GM12878 (cell line): ENCODE measurements at regions not wholly inside any gene's neighbourhood (a gene's known extent, or its start where the extent isn't known, plus 50 kb on each side); places are given as distances from the start of the nearest gene placed in this dataset.

Experiments used
- ATAC-seq: fragments of 200-7000 bp; cut with Tn5 transposase; 3 replicates; pipeline ENCODE4 v1.9.1; 2020; ENCODE audit warnings: mild to moderate bottlenecking, moderate library complexity
- BruUV-seq: library from RNA; stranded (reverse); fragments of 400-500 nt; replicated peaks from 2 replicates; lab custom pipeline; 2021; lab: Mats Ljungman, UMichigan
- CTCF ChIA-PET: fragments of 300-600 bp; sonication (Branson Sonifier 250); formaldehyde crosslinking; extraction: SDS; loops from one replicate; lab custom pipeline; 2021; ENCODE audit warnings: inconsistent platforms; lab: Yijun Ruan, JAX
- POLR2A ChIA-PET: fragments of 350-600 bp; formaldehyde crosslinking; extraction: SDS; loops from one replicate; lab custom pipeline; 2021; ENCODE audit warnings: inconsistent platforms; lab: Charles Lee
- RAD21 ChIA-PET: fragments of 300-600 bp; sonication (Branson Sonifier 250); formaldehyde crosslinking; loops from one replicate; lab custom pipeline; 2023; ENCODE audit warnings: antibody characterized with exemption; ENCODE audit not compliant: unreplicated experiment; lab: Charles Lee
- SMC1A ChIA-PET: fragments of 300-600 bp; sonication (Branson Sonifier 250); formaldehyde crosslinking; loops from one replicate; lab custom pipeline; 2023; ENCODE audit not compliant: unreplicated experiment, uncharacterized antibody; lab: Charles Lee
- DNase-seq: peaks from one replicate; pipeline ENCODE4 v3.0.0-alpha.2; 2011; ENCODE audit warnings: low read depth, low spot score
- FAIRE-seq: peaks from 3 replicates; lab custom pipeline; 2011; peaks lifted over from hg19 to GRCh38; lab: Jason Lieb, UNC
- H2AFZ ChIP-seq: 2 replicates; pipeline ENCODE4 v1.6.0; 2011; ENCODE audit warnings: low read depth, low read length, control low read depth; ENCODE audit not compliant: control insufficient read depth
- H3K27ac ChIP-seq: 2 replicates; pipeline ENCODE4 v1.5.1; 2011; ENCODE audit warnings: control low read depth; ENCODE audit not compliant: control insufficient read depth, insufficient read depth
- H3K27me3 ChIP-seq, 2 experiments: replicated peaks in 1 of 2; 2 replicates each; pipeline versions ENCODE4 v1.6.0 to v1.6.1; 2011; ENCODE audit warnings: low read length in 1 of 2; ENCODE audit not compliant: control insufficient read depth in 2 of 2, insufficient read depth in 2 of 2
- H3K36me3 ChIP-seq, 2 experiments: 2 replicates each; pipeline ENCODE4 v1.5.1; 2011; ENCODE audit warnings: low read length in 1 of 2; ENCODE audit not compliant: control insufficient read depth in 2 of 2, insufficient read depth in 2 of 2
- H3K4me1 ChIP-seq: 2 replicates; pipeline ENCODE4 v1.6.1; 2011; ENCODE audit warnings: mild to moderate bottlenecking, low read length, moderate library complexity, mixed read lengths; ENCODE audit not compliant: control insufficient read depth, insufficient read depth
- H3K4me2 ChIP-seq: 2 replicates; pipeline ENCODE4 v1.6.0; 2011; ENCODE audit warnings: control low read depth; ENCODE audit not compliant: control insufficient read depth, insufficient read depth
- H3K4me3 ChIP-seq: fragments of 200-600 bp; sonication (generic); 2 replicates; pipeline ENCODE4 v1.5.1; 2016
- H3K79me2 ChIP-seq: 2 replicates; pipeline ENCODE4 v1.6.0; 2011; ENCODE audit warnings: low read length; ENCODE audit not compliant: control insufficient read depth, insufficient read depth
- H3K9ac ChIP-seq: 2 replicates; pipeline ENCODE4 v1.8.0; 2011; ENCODE audit warnings: low read length, control low read depth, mixed read lengths; ENCODE audit not compliant: control insufficient read depth, insufficient read depth
- H3K9me3 ChIP-seq: replicated peaks from 3 replicates; pipeline ENCODE4 v1.5.1; 2011; ENCODE audit warnings: mild to moderate bottlenecking, low read length; ENCODE audit not compliant: control insufficient read depth, insufficient read depth
- H4K20me1 ChIP-seq: 2 replicates; pipeline ENCODE4 v1.6.0; 2011; ENCODE audit not compliant: control insufficient read depth, insufficient read depth
- ATF7 ChIP-seq: fragments of 450-650 bp; IDR thresholded peaks from 2 replicates; pipeline ENCODE4 v1.6.1; 2016; ENCODE audit warnings: low read depth, mild to moderate bottlenecking
- FOXM1 ChIP-seq: IDR thresholded peaks from 2 replicates; pipeline ENCODE4 v1.6.1; 2012; ENCODE audit warnings: low read depth, mild to moderate bottlenecking, inconsistent platforms, low read length, moderate library complexity
- MEF2A ChIP-seq: IDR thresholded peaks from 2 replicates; pipeline ENCODE4 v1.6.1; 2011; ENCODE audit warnings: low read depth, mild to moderate bottlenecking, low read length, moderate library complexity; ENCODE audit not compliant: insufficient read depth
- RAD21 ChIP-seq: IDR thresholded peaks from 2 replicates; pipeline ENCODE4 v1.6.1; 2011; ENCODE audit warnings: mild to moderate bottlenecking, low read depth, low read length, moderate library complexity; ENCODE audit not compliant: insufficient read depth
- SMC3 ChIP-seq: IDR thresholded peaks from 2 replicates; pipeline ENCODE4 v1.6.1; 2011; ENCODE audit warnings: low read length, improper control_type of control experiment, borderline replicate concordance
- SREBF1 ChIP-seq: IDR thresholded peaks from 2 replicates; pipeline ENCODE4 v1.6.1; 2012; ENCODE audit warnings: mild to moderate bottlenecking, low read length
- TCF3 ChIP-seq: IDR thresholded peaks from 2 replicates; pipeline ENCODE4 v1.6.1; 2012; ENCODE audit warnings: low read depth, mild to moderate bottlenecking, low read length, borderline replicate concordance; ENCODE audit not compliant: insufficient read depth
- ZNF384 ChIP-seq: IDR thresholded peaks from 2 replicates; pipeline ENCODE4 v1.6.1; 2012; ENCODE audit warnings: low read depth, mild to moderate bottlenecking, low read length, improper control_type of control experiment, borderline replicate concordance
- WGBS: methylation state at CpG from one replicate; pipeline ENCODE4 v1.1.6; 2016; ENCODE audit warnings: low lambda C conversion rate; ENCODE audit not compliant: insufficient replicate concordance, insufficient coverage; ENCODE audit errors: missing lambda C conversion rate; 5-methylcytosine and 5-hydroxymethylcytosine counted together
- in situ Hi-C: fragments of 300-500 bp; cut with MboI; formaldehyde crosslinking; loops from 9 replicates; pipeline ENCODE4 v1.14.3; 2018; ENCODE audit warnings: mixed read lengths
- intact Hi-C: fragments of 100-400 bp; cut with micrococcal nuclease; formaldehyde crosslinking; loops from one replicate; pipeline ENCODE4 v1.14.2; 2022; ENCODE audit not compliant: unreplicated experiment
- TF ChIP-seq, protein P1 (sequence below): IDR thresholded peaks from 2 replicates; pipeline ENCODE4 v1.6.1; 2012; ENCODE audit warnings: improper control_type of control experiment, low read depth, low read length; ENCODE audit not compliant: insufficient replicate concordance

DNA sequence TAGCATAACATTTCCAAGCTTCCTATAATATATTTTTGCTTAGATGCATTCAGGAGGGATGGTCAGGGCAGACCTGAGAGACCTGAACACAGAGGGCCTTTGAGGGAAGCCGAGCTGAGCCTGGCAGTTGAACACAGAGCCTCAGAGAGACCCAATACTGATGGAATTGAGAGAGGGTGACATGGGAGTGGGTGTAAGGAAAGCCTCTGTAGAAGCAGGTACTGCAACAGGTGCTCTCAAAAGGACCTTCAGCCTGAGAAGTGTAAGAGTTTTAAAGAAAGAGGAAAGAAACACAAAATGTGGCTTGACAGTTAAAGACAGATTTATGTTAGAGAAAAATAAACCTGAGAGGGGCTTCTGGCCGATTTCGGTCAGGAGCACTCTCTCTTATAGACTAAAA is 73.9 kb upstream of the PGBD5 start:
- 34% methylated on average over 3 of the region's 3 CpGs for WGBS

More for the DNA sequence above, 73.9 kb upstream of the PGBD5 start:
- no peaks in the 10 kb centered on the region for H3K36me3 ChIP-seq
- H2AFZ ChIP-seq: no peak overlapping the region
- no peaks in the 10 kb centered on the region for H3K9me3 ChIP-seq
- H3K4me1 ChIP-seq: no peaks in the 10 kb centered on the region
- H3K27me3 ChIP-seq: no peaks in the 10 kb centered on the region
- no peak for FAIRE-seq
- H3K79me2 ChIP-seq: no peaks in the 10 kb centered on the region
- no peak overlapping the region for H3K9ac ChIP-seq
- ATAC-seq: no peak
- H3K27ac ChIP-seq: no peak overlapping the region
- ChIA-PET SMC1A (no interaction called here), CTCF (no interaction called here), POLR2A (no interaction called here)
- H3K4me3 ChIP-seq: no peak overlapping the region
- intact Hi-C loops: no loop called here
- in situ Hi-C loops: no loop called here
- no peak for DNase-seq
- no TSS peak for BruUV-seq
- H4K20me1 ChIP-seq: no peaks in the 10 kb centered on the region
- TF ChIP-seq FOXM1: no peak
- no peak for TF ChIP-seq ATF7
- TF ChIP-seq SMC3: no peak
- no peak for TF ChIP-seq MEF2A
- no peak for TF ChIP-seq SREBF1
- TF ChIP-seq ZNF384: no peak
- TF ChIP-seq TCF3: no peak
- TF ChIP-seq RAD21: no peak
- TF ChIP-seq, protein P1, sequence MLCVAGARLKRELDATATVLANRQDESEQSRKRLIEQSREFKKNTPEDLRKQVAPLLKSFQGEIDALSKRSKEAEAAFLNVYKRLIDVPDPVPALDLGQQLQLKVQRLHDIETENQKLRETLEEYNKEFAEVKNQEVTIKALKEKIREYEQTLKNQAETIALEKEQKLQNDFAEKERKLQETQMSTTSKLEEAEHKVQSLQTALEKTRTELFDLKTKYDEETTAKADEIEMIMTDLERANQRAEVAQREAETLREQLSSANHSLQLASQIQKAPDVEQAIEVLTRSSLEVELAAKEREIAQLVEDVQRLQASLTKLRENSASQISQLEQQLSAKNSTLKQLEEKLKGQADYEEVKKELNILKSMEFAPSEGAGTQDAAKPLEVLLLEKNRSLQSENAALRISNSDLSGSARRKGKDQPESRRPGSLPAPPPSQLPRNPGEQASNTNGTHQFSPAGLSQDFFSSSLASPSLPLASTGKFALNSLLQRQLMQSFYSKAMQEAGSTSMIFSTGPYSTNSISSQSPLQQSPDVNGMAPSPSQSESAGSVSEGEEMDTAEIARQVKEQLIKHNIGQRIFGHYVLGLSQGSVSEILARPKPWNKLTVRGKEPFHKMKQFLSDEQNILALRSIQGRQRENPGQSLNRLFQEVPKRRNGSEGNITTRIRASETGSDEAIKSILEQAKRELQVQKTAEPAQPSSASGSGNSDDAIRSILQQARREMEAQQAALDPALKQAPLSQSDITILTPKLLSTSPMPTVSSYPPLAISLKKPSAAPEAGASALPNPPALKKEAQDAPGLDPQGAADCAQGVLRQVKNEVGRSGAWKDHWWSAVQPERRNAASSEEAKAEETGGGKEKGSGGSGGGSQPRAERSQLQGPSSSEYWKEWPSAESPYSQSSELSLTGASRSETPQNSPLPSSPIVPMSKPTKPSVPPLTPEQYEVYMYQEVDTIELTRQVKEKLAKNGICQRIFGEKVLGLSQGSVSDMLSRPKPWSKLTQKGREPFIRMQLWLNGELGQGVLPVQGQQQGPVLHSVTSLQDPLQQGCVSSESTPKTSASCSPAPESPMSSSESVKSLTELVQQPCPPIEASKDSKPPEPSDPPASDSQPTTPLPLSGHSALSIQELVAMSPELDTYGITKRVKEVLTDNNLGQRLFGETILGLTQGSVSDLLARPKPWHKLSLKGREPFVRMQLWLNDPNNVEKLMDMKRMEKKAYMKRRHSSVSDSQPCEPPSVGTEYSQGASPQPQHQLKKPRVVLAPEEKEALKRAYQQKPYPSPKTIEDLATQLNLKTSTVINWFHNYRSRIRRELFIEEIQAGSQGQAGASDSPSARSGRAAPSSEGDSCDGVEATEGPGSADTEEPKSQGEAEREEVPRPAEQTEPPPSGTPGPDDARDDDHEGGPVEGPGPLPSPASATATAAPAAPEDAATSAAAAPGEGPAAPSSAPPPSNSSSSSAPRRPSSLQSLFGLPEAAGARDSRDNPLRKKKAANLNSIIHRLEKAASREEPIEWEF: no peak
- TF ChIP-seq, all 136 proteins: peak for 0
- no peak overlapping the region for H3K4me2 ChIP-seq
- RAD21 ChIA-PET: no interaction called here
